Esophagus squamous epithelium (tissue), 4 donors: ENCODE measurements at regions not wholly inside any gene's neighbourhood (a gene's known extent, or its start where the extent isn't known, plus 50 kb on each side); places are given as distances from the start of the nearest gene placed in this dataset.
"Not testable (repeated sequence)": the region's sequence is repeated elsewhere in the genome, so short reads cannot be mapped to it uniquely, and the experiment has no call there.

Experiments
- CTCF ChIP-seq, 6 experiments: fragments of 450-650 bp in 4 of 6; fragments of 200-600 bp in 2 of 6; sonication (generic) in 2 of 6; IDR thresholded peaks; one replicate each; pipeline ENCODE4 v1.5.1; 2016 to 2019; ENCODE audit warnings: antibody characterized with exemption in 6 of 6, mild to moderate bottlenecking in 4 of 6, moderate library complexity in 4 of 6
- POLR2A ChIP-seq, 4 donors: fragments of 450-650 bp; IDR thresholded peaks; one replicate each; pipeline ENCODE4 v1.6.1; 2017; ENCODE audit warnings: antibody characterized with exemption in 4 of 4, mild to moderate bottlenecking in 4 of 4, moderate library complexity in 3 of 4

DNA sequence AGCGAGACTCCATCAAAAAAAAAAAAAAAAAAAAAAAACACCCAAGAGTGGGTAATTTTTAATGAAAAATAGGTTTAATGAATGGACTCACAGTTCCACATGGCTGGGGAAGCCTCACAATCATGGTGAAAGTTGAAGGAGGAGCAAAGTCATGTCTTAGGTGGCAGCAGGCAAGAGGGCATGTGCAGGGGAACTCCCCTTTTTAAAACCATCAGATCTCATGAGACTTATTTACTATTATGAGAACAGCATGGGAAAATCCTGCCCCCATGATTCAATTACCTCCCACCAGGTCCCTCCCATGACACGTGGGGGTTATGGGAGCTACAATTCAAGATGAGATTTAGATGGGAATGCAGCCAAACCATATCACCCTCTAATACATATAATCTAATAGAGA lies 454.6 kb upstream of the PTGER4 start:
- not testable (repeated sequence) for TF ChIP-seq CTCF, POLR2A (IDR thresholded peaks at IDR 0.05)
